Spinal cord (tissue), 9 donors: ENCODE measurements at regions not wholly inside any gene's neighbourhood (a gene's known extent, or its start where the extent isn't known, plus 50 kb on each side); places are given as distances from the start of the nearest gene placed in this dataset.

ENCODE experiments used
- DNase-seq, 6 donors: peaks; one replicate each; pipeline versions ENCODE4 v3.0.0 to v3.0.0-alpha.2; 2013 to 2015; ENCODE audit warnings: low spot score in 6 of 6, low read depth in 4 of 6
- H3K27ac ChIP-seq: one replicate; pipeline ENCODE4 v1.5.1; 2013; ENCODE audit warnings: low read depth, low read length, control low read depth
- H3K27me3 ChIP-seq: one replicate; pipeline ENCODE4 v1.6.1; 2013; ENCODE audit warnings: low read length; ENCODE audit not compliant: control insufficient read depth, insufficient read depth
- H3K36me3 ChIP-seq: one replicate; pipeline ENCODE4 v1.6.1; 2013; ENCODE audit warnings: low read length; ENCODE audit not compliant: control insufficient read depth, insufficient read depth
- H3K4me1 ChIP-seq: one replicate; pipeline ENCODE4 v1.6.1; 2013; ENCODE audit warnings: low read length; ENCODE audit not compliant: control insufficient read depth, insufficient read depth
- H3K4me3 ChIP-seq: one replicate; pipeline ENCODE4 v1.5.1; 2013; ENCODE audit warnings: low read depth, low read length, control low read depth
- H3K9me3 ChIP-seq: one replicate; pipeline ENCODE4 v1.6.1; 2013; ENCODE audit warnings: low read length; ENCODE audit not compliant: control insufficient read depth, insufficient read depth
- WGBS: methylation state at CpG from one replicate; pipeline ENCODE4 v1.1.5; 2013; ENCODE audit warnings: missing lambda C conversion rate; ENCODE audit not compliant: insufficient coverage; 5-methylcytosine and 5-hydroxymethylcytosine counted together
- donor health status: healthy.

GRCh38 chr3:154956815-154957214 is 123.3 kb upstream of the MME start:
- Histone ChIP-seq H3K27ac (no peak overlapping the region), H3K36me3 (no peaks in the 10 kb centered on the region), H3K4me1 (no peaks in the 10 kb centered on the region), H3K27me3 (no peaks in the 10 kb centered on the region), H3K4me3 (no peak overlapping the region), H3K9me3 (no peaks in the 10 kb centered on the region)
- DNase-seq = no peak
- 90% methylated on average over 1 of the region's 1 CpG for WGBS

- no CpG with 5 or more reads among the region's 2 CpGs for WGBS
- no peaks in the 10 kb centered on the region for H3K9me3 ChIP-seq
- no peak overlapping the region for H3K27ac ChIP-seq
- no peaks in the 10 kb centered on the region for H3K36me3 ChIP-seq
- no peaks in the 10 kb centered on the region for H3K27me3 ChIP-seq
- no peaks in the 10 kb centered on the region for H3K4me1 ChIP-seq
- no peak overlapping the region for H3K4me3 ChIP-seq
- DNase-seq = no peak
Observed at GRCh38 chr3:154955907-154956533, 124.1 kb upstream of the MME start.

- WGBS = no CpG with 5 or more reads among the region's 1 CpG
- Histone ChIP-seq H3K36me3 (no peaks in the 10 kb centered on the region), H3K4me1 (no peaks in the 10 kb centered on the region), H3K9me3 (no peaks in the 10 kb centered on the region), H3K4me3 (no peak overlapping the region), H3K27me3 (no peaks in the 10 kb centered on the region), H3K27ac (no peak overlapping the region)
- no peak for DNase-seq
Observed at GRCh38 chr3:154954757-154955156, 125.4 kb upstream of the MME start.

GRCh38 chr3:154953538-154953937 is 126.6 kb upstream of the MME start:
- DNase-seq = no peak
- WGBS = no CpG with 5 or more reads among the region's 3 CpGs
- Histone ChIP-seq H3K27ac (no peak overlapping the region), H3K36me3 (no peaks in the 10 kb centered on the region), H3K9me3 (no peaks in the 10 kb centered on the region), H3K4me1 (no peaks in the 10 kb centered on the region), H3K27me3 (no peaks in the 10 kb centered on the region), H3K4me3 (no peak overlapping the region)

- DNase-seq = no peak
- Histone ChIP-seq H3K9me3 (no peaks in the 10 kb centered on the region), H3K36me3 (no peaks in the 10 kb centered on the region), H3K27me3 (no peaks in the 10 kb centered on the region), H3K4me3 (no peak overlapping the region), H3K27ac (no peak overlapping the region), H3K4me1 (no peaks in the 10 kb centered on the region)
- no CpG with 5 or more reads among the region's 6 CpGs for WGBS
Observed at GRCh38 chr3:154952553-154952952, 127.6 kb upstream of the MME start.

- H3K27ac ChIP-seq = no peak overlapping the region
- H3K4me1 ChIP-seq = no peaks in the 10 kb centered on the region
- WGBS = no CpG with 5 or more reads among the region's 2 CpGs
- no peaks in the 10 kb centered on the region for H3K27me3 ChIP-seq
- no peak for DNase-seq
- no peaks in the 10 kb centered on the region for H3K36me3 ChIP-seq
- H3K4me3 ChIP-seq = no peak overlapping the region
- H3K9me3 ChIP-seq = no peaks in the 10 kb centered on the region
Observed at GRCh38 chr3:154943981-154944380, 136.1 kb upstream of the MME start.

- Histone ChIP-seq H3K4me1 (no peaks in the 10 kb centered on the region), H3K27me3 (no peaks in the 10 kb centered on the region)
- peak in 1 of 6 donors; percentile 16 for DNase-seq
Observed at GRCh38 chr3:154942827-154943226, 137.3 kb upstream of the MME start.

GRCh38 chr3:154936196-154936595 is 143.9 kb upstream of the MME start:
- no peaks in the 10 kb centered on the region for H3K36me3 ChIP-seq
- no peak overlapping the region for H3K27ac ChIP-seq
- no peak overlapping the region for H3K4me3 ChIP-seq
- no peaks in the 10 kb centered on the region for H3K27me3 ChIP-seq
- no peak for DNase-seq
- H3K9me3 ChIP-seq = no peaks in the 10 kb centered on the region
- 100% methylated on average over 1 of the region's 4 CpGs for WGBS
- no peaks in the 10 kb centered on the region for H3K4me1 ChIP-seq

More at GRCh38 chr3:154942827-154943226, 137.3 kb upstream of the MME start:
- H3K36me3 ChIP-seq = no peaks in the 10 kb centered on the region
- H3K4me3 ChIP-seq = no peak overlapping the region
- no peak overlapping the region for H3K27ac ChIP-seq
- no peaks in the 10 kb centered on the region for H3K9me3 ChIP-seq

- Histone ChIP-seq H3K9me3 (no peaks in the 10 kb centered on the region), H3K4me3 (no peak overlapping the region), H3K4me1 (no peaks in the 10 kb centered on the region), H3K27ac (no peak overlapping the region), H3K27me3 (no peaks in the 10 kb centered on the region), H3K36me3 (no peaks in the 10 kb centered on the region)
- DNase-seq = no peak
Observed at GRCh38 chr3:154933581-154933980, 146.5 kb upstream of the MME start.

GRCh38 chr3:154932633-154933032 is 147.5 kb upstream of the MME start:
- H3K36me3 ChIP-seq = no peaks in the 10 kb centered on the region
- no peak overlapping the region for H3K4me3 ChIP-seq
- H3K27ac ChIP-seq = no peak overlapping the region
- H3K27me3 ChIP-seq = no peaks in the 10 kb centered on the region
- no peak for DNase-seq
- H3K9me3 ChIP-seq = no peaks in the 10 kb centered on the region
- H3K4me1 ChIP-seq = no peaks in the 10 kb centered on the region
